Spleen (tissue), 11 donors: ENCODE measurements at regions not wholly inside any gene's neighbourhood (a gene's known extent, or its start where the extent isn't known, plus 50 kb on each side); places are given as distances from the start of the nearest gene placed in this dataset.

Experiments used
- DNase-seq: peaks from one replicate; pipeline ENCODE4 v3.0.0-alpha.2; 2020
- H3K27ac ChIP-seq, 8 donors: fragments of 200-600 bp; sonication (generic) in 7 of 8; 1 replicate in 4 of 8; 2 replicates in 4 of 8; pipeline versions ENCODE4 v1.5.0 to v1.8.0; 2016 to 2021; ENCODE audit warnings: inconsistent platforms in 4 of 8, mild to moderate bottlenecking in 4 of 8, moderate library complexity in 1 of 8
- H3K27me3 ChIP-seq, 7 donors: fragments of 200-600 bp; sonication (generic) in 6 of 7; replicated peaks in 1 of 7; 1 replicate in 4 of 7; 2 replicates in 3 of 7; pipeline versions ENCODE4 v1.5.0 to v1.8.0; 2016 to 2021; ENCODE audit warnings: inconsistent platforms in 3 of 7, mild to moderate bottlenecking in 1 of 7
- H3K36me3 ChIP-seq, 6 donors: fragments of 200-600 bp; sonication (generic) in 5 of 6; 1 replicate in 4 of 6; 2 replicates in 2 of 6; pipeline versions ENCODE4 v1.5.0 to v1.8.0; 2016 to 2021; ENCODE audit warnings: inconsistent platforms in 2 of 6
- H3K4me1 ChIP-seq, 6 donors: fragments of 200-600 bp; sonication (generic) in 5 of 6; 1 replicate in 3 of 6; 2 replicates in 3 of 6; pipeline versions ENCODE4 v1.5.0 to v1.8.0; 2016 to 2021; ENCODE audit warnings: inconsistent platforms in 3 of 6
- H3K4me3 ChIP-seq, 8 donors: fragments of 200-600 bp; sonication (generic) in 7 of 8; 1 replicate in 4 of 8; 2 replicates in 4 of 8; pipeline versions ENCODE4 v1.5.0 to v1.8.0; 2016 to 2021; ENCODE audit warnings: inconsistent platforms in 4 of 8, mild to moderate bottlenecking in 4 of 8, moderate library complexity in 2 of 8
- H3K9me3 ChIP-seq, 8 donors: fragments of 200-600 bp; sonication (generic) in 7 of 8; 1 replicate in 4 of 8; 2 replicates in 4 of 8; pipeline versions ENCODE4 v1.5.0 to v1.8.0; 2016 to 2021; ENCODE audit warnings: inconsistent platforms in 4 of 8
- POLR2A ChIP-seq, 3 donors: fragments of 450-650 bp; IDR thresholded peaks; one replicate each; pipeline ENCODE4 v1.5.1; 2017; ENCODE audit warnings: antibody characterized with exemption in 3 of 3, mild to moderate bottlenecking in 1 of 3
- POLR2AphosphoS5 ChIP-seq, 3 donors: sonication (generic); formaldehyde crosslinking; IDR thresholded peaks; one replicate each; pipeline ENCODE4 v1.5.1; 2017; ENCODE audit warnings: antibody characterized with exemption in 3 of 3
- WGBS, 5 donors: extraction: QIAGEN DNeasy Blood & Tissue Kit in 3 of 5; methylation state at CpG; one replicate each; pipeline versions ENCODE4 v1.1.5 to v1.1.7; 2013 to 2018; 5-methylcytosine and 5-hydroxymethylcytosine counted together
- intact Hi-C: fragments of 100-400 bp; cut with DNase I; formaldehyde crosslinking; loops from one replicate; pipeline ENCODE4 v1.15.0; 2023; ENCODE audit warnings: low total_unique reads
- TF ChIP-seq, protein P1 (sequence below), 11 experiments: fragments of 200-600 bp in 7 of 11; fragments of 450-650 bp in 4 of 11; sonication (generic) in 4 of 11; IDR thresholded peaks in 8 of 11; conservative IDR thresholded peaks in 3 of 11; 1 replicate in 7 of 11; 2 replicates in 4 of 11; pipeline versions ENCODE4 v1.4.0 to v1.8.0; 2016 to 2021; ENCODE audit warnings: antibody characterized with exemption in 11 of 11, inconsistent platforms in 4 of 11, mild to moderate bottlenecking in 1 of 11
- donor health status: healthy with polysubstance abuse.
- donor health status: DM: no; HTN: no; CAD: no; lungs with moderate emphysema.
- donor health status: DM: no; HTN: no; CAD: no.
- donor health status: Bipolar disorder and iron deficiency.
- donor health status: healthy.
- donor health status: DM: no; HTN: no; CAD: no.
- donor health status: DM: yes; HTN: yes; CAD: no.

DNA sequence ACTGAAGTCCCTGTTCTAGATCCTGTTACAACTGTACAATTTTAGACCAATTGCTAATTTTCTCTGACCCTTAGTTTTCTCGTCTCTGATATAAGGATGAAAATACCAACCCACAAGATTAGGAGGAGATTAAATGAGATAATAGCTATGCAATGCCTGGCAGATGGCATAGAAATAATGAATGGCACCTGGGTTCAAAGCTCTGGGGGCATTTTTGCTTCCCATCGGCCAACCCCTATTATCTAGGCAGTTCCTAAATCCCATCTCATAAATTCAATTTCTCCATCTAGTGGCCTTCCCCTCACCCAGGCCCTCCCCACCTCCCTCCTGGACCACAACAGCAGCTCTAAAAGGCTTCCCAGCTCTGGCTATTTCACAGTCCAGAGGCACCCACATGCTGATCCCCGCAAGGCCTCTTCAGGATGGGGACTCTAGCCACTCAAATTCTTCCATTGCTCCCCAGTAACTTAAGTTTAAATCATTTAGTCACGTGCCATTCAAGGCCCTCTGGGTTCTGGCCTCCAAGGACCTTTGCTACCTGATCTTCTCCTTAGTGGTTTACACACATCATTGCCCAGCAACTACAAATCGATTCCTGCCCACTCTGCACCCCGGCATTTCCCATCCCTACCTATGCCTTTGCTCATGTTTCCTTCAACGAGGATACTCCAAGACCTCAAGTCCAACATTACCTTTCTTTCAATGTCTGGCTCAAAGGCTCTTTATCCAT, 202.4 kb upstream of the KLF14 start:
- DNase-seq: no peak
- Histone ChIP-seq H3K4me3 (no peak overlapping the region), H3K27ac (peak overlapping the region in 4 of 8 donors; percentile 13 to 87 (median 85)), H3K27me3 (no peaks in the 10 kb centered on the region), H3K9me3 (no peaks in the 10 kb centered on the region), H3K4me1 (peaks cover 12 to 98% (median 55%) of the 10 kb centered on the region in 6 donors), H3K36me3 (peaks cover 0 to 49% (median 6%) of the 10 kb centered on the region in 6 donors)
- intact Hi-C loops: no loop called here
- TF ChIP-seq POLR2AphosphoS5 (IDR thresholded peaks at IDR 0.05) (no peak), POLR2A (IDR thresholded peaks at IDR 0.05) (no peak)
- TF ChIP-seq, protein P1, sequence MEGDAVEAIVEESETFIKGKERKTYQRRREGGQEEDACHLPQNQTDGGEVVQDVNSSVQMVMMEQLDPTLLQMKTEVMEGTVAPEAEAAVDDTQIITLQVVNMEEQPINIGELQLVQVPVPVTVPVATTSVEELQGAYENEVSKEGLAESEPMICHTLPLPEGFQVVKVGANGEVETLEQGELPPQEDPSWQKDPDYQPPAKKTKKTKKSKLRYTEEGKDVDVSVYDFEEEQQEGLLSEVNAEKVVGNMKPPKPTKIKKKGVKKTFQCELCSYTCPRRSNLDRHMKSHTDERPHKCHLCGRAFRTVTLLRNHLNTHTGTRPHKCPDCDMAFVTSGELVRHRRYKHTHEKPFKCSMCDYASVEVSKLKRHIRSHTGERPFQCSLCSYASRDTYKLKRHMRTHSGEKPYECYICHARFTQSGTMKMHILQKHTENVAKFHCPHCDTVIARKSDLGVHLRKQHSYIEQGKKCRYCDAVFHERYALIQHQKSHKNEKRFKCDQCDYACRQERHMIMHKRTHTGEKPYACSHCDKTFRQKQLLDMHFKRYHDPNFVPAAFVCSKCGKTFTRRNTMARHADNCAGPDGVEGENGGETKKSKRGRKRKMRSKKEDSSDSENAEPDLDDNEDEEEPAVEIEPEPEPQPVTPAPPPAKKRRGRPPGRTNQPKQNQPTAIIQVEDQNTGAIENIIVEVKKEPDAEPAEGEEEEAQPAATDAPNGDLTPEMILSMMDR (IDR thresholded peaks at IDR 0.05 in 8 of 11, conservative IDR thresholded peaks at IDR 0.05 in 3 of 11): no peak
- WGBS, 5 donors: 77 to 90% (median 89%) methylated on average over 7 of the region's 7 CpGs

GRCh38 chr7:130937016-130937415, 203.0 kb upstream of the KLF14 start:
- Histone ChIP-seq H3K36me3 (peaks cover 0 to 53% (median 6%) of the 10 kb centered on the region in 6 donors), H3K4me3 (no peak overlapping the region), H3K4me1 (peaks cover 12 to 98% (median 57%) of the 10 kb centered on the region in 6 donors), H3K27ac (peak overlapping the region in 3 of 8 donors; percentile 84 to 87 (median 86)), H3K27me3 (no peaks in the 10 kb centered on the region), H3K9me3 (no peaks in the 10 kb centered on the region)
- TF ChIP-seq, protein P1 (IDR thresholded peaks at IDR 0.05 in 8 of 11, conservative IDR thresholded peaks at IDR 0.05 in 3 of 11): no peak
- TF ChIP-seq POLR2A (IDR thresholded peaks at IDR 0.05) (no peak), POLR2AphosphoS5 (IDR thresholded peaks at IDR 0.05) (no peak)
- WGBS, 5 donors: 95 to 97% (median 95%) methylated on average over 2 of the region's 2 CpGs
- no peak for DNase-seq
- intact Hi-C loops: no loop called here

DNA sequence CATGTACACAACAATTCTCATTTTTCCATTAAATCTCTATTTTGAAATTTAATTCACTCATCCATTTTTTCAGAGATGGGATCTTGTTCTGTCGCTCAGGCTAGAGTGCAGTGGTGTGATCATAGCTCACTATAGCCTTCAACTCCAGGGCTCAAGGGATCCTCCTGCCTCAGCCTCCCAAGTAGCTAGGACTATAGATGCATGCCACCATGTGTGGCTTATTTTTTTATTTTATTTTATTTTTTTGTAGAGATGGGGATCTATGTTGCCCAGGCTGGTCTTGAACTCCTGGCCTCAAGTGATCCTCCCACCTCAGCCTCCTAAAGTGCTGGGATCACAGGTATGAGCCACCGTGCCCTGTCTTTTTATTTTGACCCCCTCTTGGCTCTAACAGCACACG, 203.8 kb upstream of the KLF14 start:
- no peaks in the 10 kb centered on the region for H3K27me3 ChIP-seq
- H3K36me3 ChIP-seq: peaks cover 0 to 50% (median 6%) of the 10 kb centered on the region in 6 donors
- TF ChIP-seq, protein P1 (IDR thresholded peaks at IDR 0.05 in 8 of 11, conservative IDR thresholded peaks at IDR 0.05 in 3 of 11): no peak
- TF ChIP-seq POLR2AphosphoS5 (IDR thresholded peaks at IDR 0.05) (no peak), POLR2A (IDR thresholded peaks at IDR 0.05) (no peak)
- intact Hi-C loops: no loop called here
- H3K4me1 ChIP-seq: peaks cover 20 to 98% (median 64%) of the 10 kb centered on the region in 6 donors
- H3K9me3 ChIP-seq: no peaks in the 10 kb centered on the region
- no peak overlapping the region for H3K4me3 ChIP-seq
- no peak for DNase-seq
- WGBS, 5 donors: 91 to 94% (median 94%) methylated on average over 3 of the region's 3 CpGs
- H3K27ac ChIP-seq: peak overlapping the region in 5 of 8 donors; percentile 9 to 89 (median 84)

DNA sequence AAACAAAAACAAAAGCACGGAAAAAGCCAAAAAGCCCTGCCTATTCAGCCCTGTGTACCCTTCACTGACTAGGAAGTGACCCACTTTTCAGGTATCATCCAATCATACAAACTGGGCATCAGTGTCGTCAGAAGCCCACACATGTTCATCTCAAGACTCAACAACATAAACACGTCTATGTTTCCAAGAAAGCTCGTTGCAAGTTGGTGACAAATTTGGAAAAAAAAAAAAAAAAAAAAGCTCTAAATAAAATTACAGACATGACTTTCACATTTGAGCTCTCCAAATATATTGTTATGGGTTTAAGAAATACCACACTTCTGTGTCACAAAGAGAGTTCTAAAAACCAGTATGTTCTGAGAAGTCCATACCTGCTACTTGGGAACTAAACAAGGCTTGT, 204.7 kb upstream of the KLF14 start:
- Histone ChIP-seq H3K4me3 (peak overlapping the region in 1 of 8 donors; percentile 45), H3K27me3 (no peaks in the 10 kb centered on the region), H3K27ac (peak overlapping the region in 7 of 8 donors; percentile 13 to 89 (median 84)), H3K9me3 (no peaks in the 10 kb centered on the region), H3K4me1 (peaks cover 23 to 98% (median 69%) of the 10 kb centered on the region in 6 donors), H3K36me3 (peaks cover 0 to 41% (median 6%) of the 10 kb centered on the region in 6 donors)
- peak in 1 of 3 donors; percentile 53 for TF ChIP-seq POLR2AphosphoS5 (IDR thresholded peaks at IDR 0.05)
- TF ChIP-seq, protein P1 (IDR thresholded peaks at IDR 0.05 in 8 of 11, conservative IDR thresholded peaks at IDR 0.05 in 3 of 11): no peak
- intact Hi-C loops: no loop called here
- 49 to 67% (median 63%) methylated on average over 4 of the region's 4 CpGs for WGBS, 5 donors
- no peak for DNase-seq
